Panc1 (cell line): ENCODE measurements at regions not wholly inside any gene's neighbourhood (a gene's known extent, or its start where the extent isn't known, plus 50 kb on each side); places are given as distances from the start of the nearest gene placed in this dataset.

Experiments
- ATAC-seq: fragments of 200-7000 bp; cut with Tn5 transposase; 2 replicates; pipeline ENCODE4 v1.9.1; 2020; ENCODE audit warnings: mild to moderate bottlenecking, moderate library complexity
- BruUV-seq: library from RNA; stranded (reverse); fragments of 400-500 nt; replicated peaks from 2 replicates; lab custom pipeline; 2021; lab: Mats Ljungman, UMichigan
- CTCF ChIA-PET: fragments of 300-600 bp; sonication (Branson Sonifier 250); formaldehyde crosslinking; loops from one replicate; lab custom pipeline; 2022; ENCODE audit warnings: antibody characterized with exemption; lab: Charles Lee
- POLR2A ChIA-PET: fragments of 300-600 bp; sonication (Branson Sonifier 250); formaldehyde crosslinking; loops from one replicate; lab custom pipeline; 2022; ENCODE audit warnings: antibody characterized with exemption; lab: Charles Lee
- DNase-seq: peaks from one replicate; pipeline ENCODE4 v3.0.0-alpha.2; 2010; ENCODE audit warnings: low read depth, low spot score
- H3K27ac ChIP-seq: 2 replicates; pipeline ENCODE4 v1.5.1; 2011; ENCODE audit warnings: mild to moderate bottlenecking, low read length, inconsistent platforms
- H3K27me3 ChIP-seq: fragments of 200-500 bp; sonication (Bioruptor generic); 2 replicates; pipeline ENCODE4 v1.6.0; 2014; ENCODE audit warnings: low read length, inconsistent platforms; ENCODE audit not compliant: control insufficient read depth, insufficient read depth
- H3K36me3 ChIP-seq: fragments of 200-500 bp; sonication (Bioruptor generic); 2 replicates; pipeline ENCODE4 v1.5.1; 2014; ENCODE audit warnings: inconsistent platforms, mild to moderate bottlenecking, low read length, moderate library complexity; ENCODE audit not compliant: control insufficient read depth, insufficient read depth
- H3K4me1 ChIP-seq: 2 replicates; pipeline ENCODE4 v1.5.1; 2011; ENCODE audit warnings: inconsistent platforms, mild to moderate bottlenecking, low read length, moderate library complexity; ENCODE audit not compliant: control insufficient read depth, insufficient read depth
- H3K4me3 ChIP-seq, 2 experiments: 2 replicates each; pipeline ENCODE4 v1.5.1; 2011 to 2012; ENCODE audit warnings: low read depth in 2 of 2, low read length in 2 of 2, mild to moderate bottlenecking in 2 of 2, inconsistent platforms in 1 of 2, moderate library complexity in 1 of 2
- H3K9me3 ChIP-seq: fragments of 200-500 bp; sonication (Bioruptor generic); 2 replicates; pipeline ENCODE4 v1.5.1; 2014; ENCODE audit warnings: low read depth, mild to moderate bottlenecking, inconsistent platforms, low read length, moderate library complexity; ENCODE audit not compliant: control insufficient read depth, insufficient read depth
- CTCF ChIP-seq: fragments of 450-650 bp; IDR thresholded peaks from 2 replicates; pipeline ENCODE4 v1.5.1; 2017; ENCODE audit warnings: mild to moderate bottlenecking
- POLR2AphosphoS5 ChIP-seq: IDR thresholded peaks from 2 replicates; pipeline ENCODE4 v1.6.1; 2012; ENCODE audit warnings: mild to moderate bottlenecking, low read depth, low read length, moderate library complexity
- SIN3A ChIP-seq: IDR thresholded peaks from 2 replicates; pipeline ENCODE4 v1.6.1; 2012; ENCODE audit warnings: low read depth, mild to moderate bottlenecking, low read length, moderate library complexity, borderline replicate concordance; ENCODE audit not compliant: insufficient read depth
- TCF7L2 ChIP-seq: IDR thresholded peaks from 2 replicates; pipeline ENCODE4 v1.6.1; 2011; ENCODE audit warnings: mild to moderate bottlenecking, low read depth, low read length, inconsistent platforms
- in situ Hi-C: cut with HindIII; loops from 2 replicates; pipeline ENCODE4 v1.10.0; 2016; ENCODE audit warnings: low sequenced_read_pairs, low pct_unique_long_range_greater_than_20kb
- intact Hi-C: fragments of 100-400 bp; cut with micrococcal nuclease; formaldehyde crosslinking; loops from one replicate; pipeline ENCODE4 v1.10.0; 2022; ENCODE audit not compliant: unreplicated experiment
- TF ChIP-seq, protein P1 (sequence below), 2 experiments: IDR thresholded peaks; 2 replicates each; pipeline ENCODE4 v1.6.1; 2011 to 2012; ENCODE audit warnings: low read depth in 2 of 2, control low read depth in 1 of 2, low read length in 1 of 2, mild to moderate bottlenecking in 1 of 2, moderate library complexity in 1 of 2; ENCODE audit not compliant: insufficient read depth in 1 of 2

GRCh38 chr9:113653746-113654604 is 190.4 kb downstream of the RGS3 start:
- no peak overlapping the region for H3K27ac ChIP-seq
- H3K4me3 ChIP-seq: no peak overlapping the region
- no peaks in the 10 kb centered on the region for H3K4me1 ChIP-seq
- intact Hi-C loops: no loop called here
- no peak for DNase-seq
- TF ChIP-seq, protein P1, sequence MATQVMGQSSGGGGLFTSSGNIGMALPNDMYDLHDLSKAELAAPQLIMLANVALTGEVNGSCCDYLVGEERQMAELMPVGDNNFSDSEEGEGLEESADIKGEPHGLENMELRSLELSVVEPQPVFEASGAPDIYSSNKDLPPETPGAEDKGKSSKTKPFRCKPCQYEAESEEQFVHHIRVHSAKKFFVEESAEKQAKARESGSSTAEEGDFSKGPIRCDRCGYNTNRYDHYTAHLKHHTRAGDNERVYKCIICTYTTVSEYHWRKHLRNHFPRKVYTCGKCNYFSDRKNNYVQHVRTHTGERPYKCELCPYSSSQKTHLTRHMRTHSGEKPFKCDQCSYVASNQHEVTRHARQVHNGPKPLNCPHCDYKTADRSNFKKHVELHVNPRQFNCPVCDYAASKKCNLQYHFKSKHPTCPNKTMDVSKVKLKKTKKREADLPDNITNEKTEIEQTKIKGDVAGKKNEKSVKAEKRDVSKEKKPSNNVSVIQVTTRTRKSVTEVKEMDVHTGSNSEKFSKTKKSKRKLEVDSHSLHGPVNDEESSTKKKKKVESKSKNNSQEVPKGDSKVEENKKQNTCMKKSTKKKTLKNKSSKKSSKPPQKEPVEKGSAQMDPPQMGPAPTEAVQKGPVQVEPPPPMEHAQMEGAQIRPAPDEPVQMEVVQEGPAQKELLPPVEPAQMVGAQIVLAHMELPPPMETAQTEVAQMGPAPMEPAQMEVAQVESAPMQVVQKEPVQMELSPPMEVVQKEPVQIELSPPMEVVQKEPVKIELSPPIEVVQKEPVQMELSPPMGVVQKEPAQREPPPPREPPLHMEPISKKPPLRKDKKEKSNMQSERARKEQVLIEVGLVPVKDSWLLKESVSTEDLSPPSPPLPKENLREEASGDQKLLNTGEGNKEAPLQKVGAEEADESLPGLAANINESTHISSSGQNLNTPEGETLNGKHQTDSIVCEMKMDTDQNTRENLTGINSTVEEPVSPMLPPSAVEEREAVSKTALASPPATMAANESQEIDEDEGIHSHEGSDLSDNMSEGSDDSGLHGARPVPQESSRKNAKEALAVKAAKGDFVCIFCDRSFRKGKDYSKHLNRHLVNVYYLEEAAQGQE (IDR thresholded peaks at IDR 0.05; ENCODE audit: insufficient read depth in 1 of 2, low read depth in 2 of 2, low read length in 1 of 2): no peak
- no peak for TF ChIP-seq SIN3A
- TF ChIP-seq CTCF: no peak
- TF ChIP-seq TCF7L2: no peak
- no peak for TF ChIP-seq POLR2AphosphoS5
- no TSS peak for BruUV-seq
- no peaks in the 10 kb centered on the region for H3K36me3 ChIP-seq
- ChIA-PET CTCF (interaction anchor here (0.6 to 4.7 kb wide), 2 partner anchors 45 to 63 kb away, joined by 3 to 65 read pairs; no protein-coding TSS in a partner anchor), POLR2A (no interaction called here)
- no peak for ATAC-seq
- no peaks in the 10 kb centered on the region for H3K9me3 ChIP-seq
- in situ Hi-C loops: no loop called here
- no peaks in the 10 kb centered on the region for H3K27me3 ChIP-seq

GRCh38 chr9:113654605-113655428 is 191.3 kb downstream of the RGS3 start:
- no peak overlapping the region for H3K27ac ChIP-seq
- in situ Hi-C loops: no loop called here
- no peak for DNase-seq

More at GRCh38 chr9:113654605-113655428, 191.3 kb downstream of the RGS3 start:
- intact Hi-C loops: loop anchor here (1.0 to 5.0 kb wide), 2 partner anchors 64 to 208 kb away; no protein-coding TSS in a partner anchor
- TF ChIP-seq POLR2AphosphoS5: no peak
- Histone ChIP-seq H3K27me3 (no peaks in the 10 kb centered on the region), H3K36me3 (no peaks in the 10 kb centered on the region), H3K4me1 (no peaks in the 10 kb centered on the region), H3K9me3 (no peaks in the 10 kb centered on the region), H3K4me3 (no peak overlapping the region)
- ATAC-seq: no peak
- CTCF ChIA-PET: interaction anchor here (0.6 to 4.7 kb wide), 3 partner anchors 63 to 209 kb away, joined by 8 to 65 read pairs (median 10); no protein-coding TSS in a partner anchor
- BruUV-seq: no TSS peak
- POLR2A ChIA-PET: no interaction called here
